A549 (cell line): ENCODE measurements at regions not wholly inside any gene's neighbourhood (a gene's known extent, or its start where the extent isn't known, plus 50 kb on each side); places are given as distances from the start of the nearest gene placed in this dataset.

ENCODE experiments used
- ATAC-seq, 2 experiments: fragments of 200-7000 bp in 1 of 2; fragments of >200 bp in 1 of 2; cut with Nextera tagmentation in 1 of 2; cut with Tn5 transposase in 1 of 2; 3 replicates each; pipeline versions ENCODE4 v1.8.0 to v1.9.1; 2018 to 2020; ENCODE audit warnings: mild to moderate bottlenecking in 1 of 2, moderate library complexity in 1 of 2
- CTCF ChIA-PET: fragments of 300-600 bp; sonication (Branson Sonifier 250); formaldehyde crosslinking; extraction: SDS; loops from one replicate; lab custom pipeline; 2021; ENCODE audit warnings: antibody characterized with exemption, inconsistent platforms; lab: Yijun Ruan, JAX
- POLR2A ChIA-PET: fragments of 350-600 bp; formaldehyde crosslinking; extraction: SDS; loops from one replicate; lab custom pipeline; 2021; ENCODE audit warnings: antibody characterized with exemption, inconsistent platforms; lab: Yijun Ruan, JAX
- DNase-seq, 2 experiments: peaks; one replicate each; pipeline versions ENCODE4 v3.0.0 to v3.0.0-alpha.2; 2011 to 2016; ENCODE audit warnings: low read depth in 1 of 2, low spot score in 1 of 2
- FAIRE-seq: peaks from 2 replicates; lab custom pipeline; 2011; peaks lifted over from hg19 to GRCh38; lab: Jason Lieb, UNC
- H3K27ac ChIP-seq, 2 experiments: fragments of >200 bp; sonication (Bioruptor Twin); formaldehyde crosslinking; 3 replicates each; pipeline ENCODE4 v1.5.1; 2016 to 2017
- H3K4me1 ChIP-seq: fragments of >200 bp; sonication (Bioruptor Twin); formaldehyde crosslinking; 3 replicates; pipeline ENCODE4 v1.6.1; 2016
- H3K4me2 ChIP-seq: fragments of >200 bp; sonication (Bioruptor Twin); formaldehyde crosslinking; 3 replicates; pipeline ENCODE4 v1.6.1; 2016
- H3K4me3 ChIP-seq: fragments of >200 bp; sonication (Bioruptor Twin); formaldehyde crosslinking; 3 replicates; pipeline ENCODE4 v1.5.1; 2016
- H3K9me3 ChIP-seq: fragments of >200 bp; sonication (Bioruptor Twin); formaldehyde crosslinking; 3 replicates; pipeline ENCODE4 v1.6.1; 2016
- BCL3 ChIP-seq: fragments of >200 bp; sonication (Bioruptor Twin); formaldehyde crosslinking; IDR thresholded peaks from 3 replicates; pipeline ENCODE4 v1.6.1; 2016
- CEBPB ChIP-seq, 2 experiments: fragments of >200 bp in 1 of 2; sonication (Bioruptor Twin) in 1 of 2; formaldehyde crosslinking in 1 of 2; IDR thresholded peaks; 2 replicates each; pipeline ENCODE4 v1.6.1; 2012 to 2016
- EHF ChIP-seq: fragments of 250-450 bp; sonication (Bioruptor Pico); IDR thresholded peaks from 2 replicates; pipeline ENCODE4 v1.5.0; 2020; ENCODE audit warnings: mild to moderate bottlenecking
- ELK1 ChIP-seq: fragments of 150-350 bp; IDR thresholded peaks from 2 replicates; pipeline ENCODE4 v1.6.1; 2014; ENCODE audit warnings: low read depth, mild to moderate bottlenecking, low read length
- FOSL2 ChIP-seq, 2 experiments: fragments of 450-650 bp in 1 of 2; fragments of >200 bp in 1 of 2; sonication (Bioruptor Twin) in 1 of 2; formaldehyde crosslinking; IDR thresholded peaks; 2 replicates each; pipeline versions ENCODE4 v1.5.0 to v1.6.1; 2016 to 2020; ENCODE audit warnings: mild to moderate bottlenecking in 1 of 2, moderate library complexity in 1 of 2
- FOXS1 ChIP-seq: fragments of 250-450 bp; sonication (Bioruptor Pico); IDR thresholded peaks from 2 replicates; pipeline ENCODE4 v1.5.0; 2020; ENCODE audit warnings: mild to moderate bottlenecking, moderate library complexity
- HES2 ChIP-seq: fragments of >200 bp; sonication (Bioruptor Twin); formaldehyde crosslinking; IDR thresholded peaks from 2 replicates; pipeline ENCODE4 v1.6.1; 2016
- HMGXB4 ChIP-seq: fragments of 250-450 bp; sonication (Bioruptor Pico); IDR thresholded peaks from 2 replicates; pipeline ENCODE4 v1.5.0; 2021; ENCODE audit warnings: mild to moderate bottlenecking, moderate library complexity, borderline replicate concordance
- HOXB13 ChIP-seq: fragments of 250-450 bp; sonication (Bioruptor Pico); IDR thresholded peaks from 2 replicates; pipeline ENCODE4 v1.5.0; 2020; ENCODE audit warnings: low read depth, mild to moderate bottlenecking, moderate library complexity
- JUN ChIP-seq, 2 experiments: fragments of >200 bp; sonication (Bioruptor Twin); formaldehyde crosslinking; IDR thresholded peaks; 2 replicates in 1 of 2; 3 replicates in 1 of 2; pipeline ENCODE4 v1.6.1; 2016 to 2017
- KDM1A ChIP-seq: fragments of 200-600 bp; sonication (generic); IDR thresholded peaks from 2 replicates; pipeline ENCODE4 v1.6.1; 2016; ENCODE audit warnings: low read depth, mild to moderate bottlenecking
- MAX ChIP-seq: IDR thresholded peaks from 2 replicates; pipeline ENCODE4 v1.6.1; 2012
- MAZ ChIP-seq: fragments of 150-350 bp; IDR thresholded peaks from 2 replicates; pipeline ENCODE4 v1.6.1; 2014; ENCODE audit warnings: antibody characterized with exemption, low read depth, low read length, borderline replicate concordance
- PHF8 ChIP-seq: fragments of 200-600 bp; sonication (generic); IDR thresholded peaks from 2 replicates; pipeline ENCODE4 v1.6.1; 2016; ENCODE audit warnings: low read depth, mild to moderate bottlenecking, antibody characterized with exemption, moderate library complexity, borderline replicate concordance
- REST ChIP-seq: fragments of 200-600 bp; sonication (generic); IDR thresholded peaks from 2 replicates; pipeline ENCODE4 v1.6.1; 2016; ENCODE audit warnings: antibody characterized with exemption, mild to moderate bottlenecking, moderate library complexity
- USF2 ChIP-seq: fragments of 450-650 bp; IDR thresholded peaks from 2 replicates; pipeline ENCODE4 v1.6.1; 2014; ENCODE audit warnings: antibody characterized with exemption
- ZC3H11A ChIP-seq: fragments of 450-650 bp; IDR thresholded peaks from 2 replicates; pipeline ENCODE4 v1.6.1; 2014; ENCODE audit warnings: antibody characterized with exemption, mild to moderate bottlenecking
- WGBS: methylation state at CpG from one replicate; pipeline ENCODE4 v1.1.6; 2017; ENCODE audit errors: missing lambda C conversion rate; 5-methylcytosine and 5-hydroxymethylcytosine counted together

- Histone ChIP-seq H3K4me1 (no peaks in the 10 kb centered on the region), H3K9me3 (no peaks in the 10 kb centered on the region), H3K4me3 (no peak overlapping the region), H3K4me2 (no peak overlapping the region), H3K27ac (no peak overlapping the region)
- ChIA-PET CTCF (no interaction called here), POLR2A (no interaction called here)
- DNase-seq, result no peak
- no peak for FAIRE-seq
- 65% methylated on average over 6 of the region's 6 CpGs for WGBS
- TF ChIP-seq BCL3, result no peak
- no peak for ATAC-seq
Measured at GRCh38 chr1:81547261-81547911, 253.3 kb upstream of the ADGRL2 start.

GRCh38 chr1:81545734-81546133 lies 255.0 kb upstream of the ADGRL2 start:
- no peaks in the 10 kb centered on the region for H3K4me1 ChIP-seq
- POLR2A ChIA-PET, result no interaction called here
- no peaks in the 10 kb centered on the region for H3K9me3 ChIP-seq
- ATAC-seq, result no peak
- no peak for DNase-seq
- TF ChIP-seq PHF8, result no peak
- no peak overlapping the region for H3K4me3 ChIP-seq
- CTCF ChIA-PET, result no interaction called here
- no peak for FAIRE-seq
- no peak overlapping the region for H3K27ac ChIP-seq
- WGBS, result 76% methylated on average over 6 of the region's 6 CpGs
- H3K4me2 ChIP-seq, result no peak overlapping the region

GRCh38 chr1:81543764-81544163 lies 257.0 kb upstream of the ADGRL2 start:
- WGBS, result 67% methylated on average over 6 of the region's 6 CpGs
- Histone ChIP-seq H3K4me2 (no peak overlapping the region), H3K4me3 (no peak overlapping the region), H3K9me3 (no peaks in the 10 kb centered on the region), H3K4me1 (no peaks in the 10 kb centered on the region), H3K27ac (no peak overlapping the region)
- FAIRE-seq, result no peak
- TF ChIP-seq HES2, result no peak
- TF ChIP-seq KDM1A, result no peak
- no peak for DNase-seq
- ChIA-PET CTCF (no interaction called here), POLR2A (no interaction called here)
- no peak for ATAC-seq

GRCh38 chr1:81542196-81542595 lies 258.5 kb upstream of the ADGRL2 start:
- no peak for FAIRE-seq
- Histone ChIP-seq H3K4me3 (no peak overlapping the region), H3K27ac (no peak overlapping the region), H3K4me1 (no peaks in the 10 kb centered on the region), H3K4me2 (no peak overlapping the region), H3K9me3 (no peaks in the 10 kb centered on the region)
- ChIA-PET POLR2A (no interaction called here), CTCF (no interaction called here)
- WGBS, result 70% methylated on average over 5 of the region's 5 CpGs
- no peak for DNase-seq
- no peak for ATAC-seq
- TF ChIP-seq FOSL2 (IDR thresholded peaks at IDR 0.05) (no peak), FOSL2 (CRISPR knock-in tag; IDR thresholded peaks at IDR 0.05) (no peak), MAX (no peak), HMGXB4 (CRISPR knock-in tag) (no peak), ZC3H11A (no peak), JUN (IDR thresholded peaks at IDR 0.05) (no peak), HOXB13 (CRISPR knock-in tag) (no peak), PHF8 (no peak), USF2 (no peak), BCL3 (no peak), MAZ (no peak), CEBPB (IDR thresholded peaks at IDR 0.05) (no peak), EHF (CRISPR knock-in tag) (no peak), FOXS1 (no peak), REST (no peak), ELK1 (no peak)
